ENCODE measurements at regions not wholly inside any gene's neighbourhood (a gene's known extent, or its start where the extent isn't known, plus 50 kb on each side); places are given as distances from the start of the nearest gene placed in this dataset.

DNA sequence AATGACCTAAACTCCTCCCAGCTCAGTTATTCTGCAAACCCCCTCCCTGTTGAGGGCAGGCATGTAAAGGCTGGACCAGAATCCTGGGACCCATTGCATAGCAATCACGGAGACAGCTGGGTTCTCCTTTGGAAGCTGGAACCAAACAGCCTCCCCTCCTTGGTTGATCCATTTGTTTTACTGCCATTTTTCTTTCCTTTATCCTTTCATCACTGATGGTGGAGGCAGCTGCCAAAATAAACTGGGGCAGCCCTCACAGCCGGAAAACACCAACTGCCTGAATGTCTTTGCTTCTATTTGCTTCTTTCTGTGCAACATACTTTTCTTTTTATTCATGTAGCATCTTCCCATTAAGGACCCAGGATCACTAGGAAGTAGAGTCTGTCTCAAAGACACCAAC lies 150.0 kb upstream of the SYT13 start:
- H3K9me3 Mint-ChIP-seq = peaks cover 10% of the 10 kb centered on the region
- H3K4me3 Mint-ChIP-seq = no peak overlapping the region
- peaks cover 24% of the 10 kb centered on the region for H3K27me3 Mint-ChIP-seq
- H3K27ac Mint-ChIP-seq = no peak overlapping the region
- DNase-seq = no peak
- H3K4me1 Mint-ChIP-seq (ENCODE audit: low read depth) = no peaks in the 10 kb centered on the region
- no peaks in the 10 kb centered on the region for H3K36me3 Mint-ChIP-seq (ENCODE audit: low read depth)

DNA sequence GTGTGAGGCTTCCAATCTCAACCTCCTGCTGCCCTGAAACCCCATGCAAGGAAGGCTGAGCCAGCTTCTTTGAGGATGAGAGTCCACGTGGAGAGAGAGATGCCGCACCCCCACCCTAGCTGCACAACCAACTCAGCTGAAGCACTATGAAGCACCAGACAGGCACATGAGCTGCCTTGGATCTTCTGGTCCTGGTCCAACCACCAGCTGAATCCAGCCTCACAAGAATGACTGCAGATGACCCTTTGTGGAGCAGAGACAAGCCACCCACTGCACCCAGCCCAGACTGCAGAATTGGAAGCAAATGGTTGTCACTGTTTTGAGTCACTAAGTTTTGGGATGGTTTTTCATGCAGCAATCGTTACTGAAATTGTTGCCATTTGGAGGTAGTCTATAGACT lies 149.6 kb upstream of the SYT13 start:
- Mint-ChIP-seq H3K9me3 (peaks cover 10% of the 10 kb centered on the region), H3K36me3 (ENCODE audit: low read depth) (no peaks in the 10 kb centered on the region), H3K4me3 (no peak overlapping the region)

DNA sequence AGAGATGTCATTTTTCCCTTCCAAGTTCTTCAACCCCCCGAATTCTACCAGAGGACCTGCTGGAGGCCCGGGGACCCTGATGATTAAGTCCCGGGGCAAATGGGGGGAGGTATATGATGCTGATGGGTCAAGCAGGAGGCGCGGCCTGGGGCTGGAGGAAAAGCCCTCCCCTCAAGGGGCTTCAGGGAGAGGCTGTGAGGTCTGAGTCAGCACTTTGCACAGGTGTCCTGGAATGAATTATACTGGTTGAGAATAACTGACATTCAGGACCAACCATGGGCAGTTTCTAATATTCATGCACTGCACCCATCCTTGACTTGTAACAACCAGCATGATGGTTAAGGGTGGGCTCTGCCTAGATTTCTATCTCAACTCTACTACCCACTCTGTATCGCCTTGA lies 146.8 kb upstream of the SYT13 start:
- Mint-ChIP-seq H3K4me3 (no peak overlapping the region), H3K4me1 (ENCODE audit: low read depth) (no peaks in the 10 kb centered on the region), H3K27ac (no peak overlapping the region), H3K36me3 (ENCODE audit: low read depth) (no peaks in the 10 kb centered on the region), H3K27me3 (peaks cover 23% of the 10 kb centered on the region), H3K9me3 (no peaks in the 10 kb centered on the region)
- DNase-seq = no peak

More for the DNA sequence above, 149.6 kb upstream of the SYT13 start:
- Mint-ChIP-seq H3K27ac (no peak overlapping the region), H3K27me3 (peaks cover 20% of the 10 kb centered on the region), H3K4me1 (ENCODE audit: low read depth) (no peaks in the 10 kb centered on the region)
- DNase-seq = no peak

- Mint-ChIP-seq H3K4me1 (ENCODE audit: low read depth) (no peaks in the 10 kb centered on the region), H3K27me3 (peaks cover 24% of the 10 kb centered on the region), H3K27ac (no peak overlapping the region), H3K4me3 (no peak overlapping the region), H3K9me3 (no peaks in the 10 kb centered on the region), H3K36me3 (ENCODE audit: low read depth) (no peaks in the 10 kb centered on the region)
- no peak for DNase-seq
These were observed 146.0 kb upstream of the SYT13 start for GRCh38 chr11:45432100-45432499.

DNA sequence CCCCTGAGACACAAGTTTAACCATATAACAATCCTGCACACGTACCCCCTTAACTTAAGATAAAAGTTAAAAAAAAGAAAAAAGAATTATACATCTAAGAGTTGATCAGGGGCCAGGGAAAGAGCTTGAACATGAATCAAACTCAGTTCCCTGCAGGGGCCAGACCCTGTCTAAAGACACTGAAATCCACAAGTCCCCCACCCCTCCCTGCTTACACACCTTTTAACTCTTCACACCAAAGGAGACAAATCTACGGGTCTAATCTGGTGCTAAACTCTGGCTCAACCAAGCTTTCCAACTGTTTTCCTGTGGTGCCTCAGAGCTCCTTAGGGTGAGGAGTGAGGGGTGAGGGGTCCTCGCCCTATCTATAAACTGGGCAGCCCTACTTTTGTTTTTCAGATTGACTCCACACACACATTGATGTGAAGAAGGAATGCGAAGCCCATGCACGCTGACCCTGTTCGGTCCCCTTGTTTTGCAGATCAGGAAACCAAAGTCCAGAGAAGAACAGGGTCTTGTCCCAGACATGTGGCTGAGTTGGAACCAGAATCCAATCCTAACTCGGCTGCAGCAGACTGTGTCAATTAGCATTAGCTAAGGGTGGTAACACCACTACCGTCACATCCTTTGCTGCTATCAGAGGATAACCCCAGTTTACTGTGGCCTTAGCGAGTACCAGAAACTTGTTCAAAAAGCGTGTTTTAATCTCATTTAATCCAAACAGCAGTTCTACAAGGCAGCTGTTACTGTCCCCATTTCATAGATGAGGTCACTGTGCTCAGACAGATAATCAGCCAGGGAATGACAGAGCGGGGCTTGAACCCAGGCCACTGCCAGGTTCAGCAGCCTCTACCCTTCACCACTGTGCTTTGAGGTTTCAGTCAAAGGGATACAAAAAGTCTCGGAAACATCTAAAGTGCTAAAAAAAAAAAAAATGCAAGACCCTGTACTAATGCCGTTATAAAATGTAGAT lies 145.2 kb upstream of the SYT13 start:
- peaks cover 26% of the 10 kb centered on the region for H3K27me3 Mint-ChIP-seq
- H3K27ac Mint-ChIP-seq = no peak overlapping the region

DNA sequence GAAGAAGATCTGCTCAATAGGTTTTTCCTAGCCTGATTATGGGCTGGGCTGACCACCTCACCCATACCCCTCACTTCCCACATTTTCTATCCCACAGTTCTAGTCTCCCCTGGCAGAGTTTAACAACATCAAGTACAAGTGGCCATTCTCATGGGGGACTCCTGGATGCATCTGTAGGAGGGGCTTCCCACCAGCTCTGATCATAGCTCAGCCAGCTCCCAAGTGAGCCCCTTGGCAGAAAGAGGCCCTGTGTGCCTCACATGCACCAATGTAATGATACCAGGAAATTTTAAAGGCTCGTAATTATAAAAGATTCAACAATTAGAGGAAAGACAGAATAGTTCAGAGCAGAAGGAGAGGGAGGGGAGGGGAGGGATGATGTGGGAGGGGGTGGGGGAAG lies 144.2 kb upstream of the SYT13 start:
- Mint-ChIP-seq H3K27ac (no peak overlapping the region), H3K4me3 (no peak overlapping the region), H3K9me3 (no peaks in the 10 kb centered on the region), H3K4me1 (ENCODE audit: low read depth) (no peaks in the 10 kb centered on the region), H3K36me3 (ENCODE audit: low read depth) (no peaks in the 10 kb centered on the region), H3K27me3 (peaks cover 21% of the 10 kb centered on the region)
- DNase-seq = no peak

More for the DNA sequence above, 145.2 kb upstream of the SYT13 start:
- Mint-ChIP-seq H3K4me1 (ENCODE audit: low read depth) (no peaks in the 10 kb centered on the region), H3K9me3 (no peaks in the 10 kb centered on the region), H3K36me3 (ENCODE audit: low read depth) (no peaks in the 10 kb centered on the region), H3K4me3 (no peak overlapping the region)
- no peak for DNase-seq

DNA sequence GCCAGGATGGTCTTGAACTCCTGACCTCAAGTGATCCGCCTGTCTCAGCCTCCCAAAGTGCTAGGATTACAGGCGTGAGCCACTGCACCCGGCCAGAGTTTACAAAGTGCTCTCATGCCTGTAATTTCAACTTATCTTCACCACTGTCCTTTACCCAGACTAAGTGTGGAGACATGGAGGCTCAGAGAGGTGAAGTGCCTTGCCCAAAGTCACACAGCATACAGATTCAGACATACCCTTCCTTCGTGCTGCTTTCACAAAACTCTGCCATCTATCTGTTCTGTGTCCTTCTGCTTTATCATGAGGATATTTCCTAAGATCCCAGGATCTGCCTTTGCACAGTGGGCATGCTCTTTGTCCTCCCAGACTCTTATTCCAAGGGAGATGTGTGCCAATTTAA lies 143.6 kb upstream of the SYT13 start:
- peaks cover 21% of the 10 kb centered on the region for H3K27me3 Mint-ChIP-seq
- DNase-seq = no peak
- no peaks in the 10 kb centered on the region for H3K4me1 Mint-ChIP-seq (ENCODE audit: low read depth)
- no peak overlapping the region for H3K27ac Mint-ChIP-seq
- H3K4me3 Mint-ChIP-seq = no peak overlapping the region
- no peaks in the 10 kb centered on the region for H3K9me3 Mint-ChIP-seq
- no peaks in the 10 kb centered on the region for H3K36me3 Mint-ChIP-seq (ENCODE audit: low read depth)

GRCh38 chr11:45428541-45429230 lies 142.5 kb upstream of the SYT13 start:
- H3K36me3 Mint-ChIP-seq (ENCODE audit: low read depth) = no peaks in the 10 kb centered on the region
- H3K27me3 Mint-ChIP-seq = peaks cover 19% of the 10 kb centered on the region

GRCh38 chr11:45428116-45428515 lies 142.0 kb upstream of the SYT13 start:
- Mint-ChIP-seq H3K4me3 (no peak overlapping the region), H3K36me3 (ENCODE audit: low read depth) (no peaks in the 10 kb centered on the region), H3K27me3 (peaks cover 19% of the 10 kb centered on the region), H3K9me3 (no peaks in the 10 kb centered on the region), H3K27ac (no peak overlapping the region), H3K4me1 (ENCODE audit: low read depth) (no peaks in the 10 kb centered on the region)
- DNase-seq = no peak

More at GRCh38 chr11:45428541-45429230, 142.5 kb upstream of the SYT13 start:
- Mint-ChIP-seq H3K4me3 (no peak overlapping the region), H3K9me3 (no peaks in the 10 kb centered on the region), H3K4me1 (ENCODE audit: low read depth) (no peaks in the 10 kb centered on the region), H3K27ac (no peak overlapping the region)
- DNase-seq = no peak

DNA sequence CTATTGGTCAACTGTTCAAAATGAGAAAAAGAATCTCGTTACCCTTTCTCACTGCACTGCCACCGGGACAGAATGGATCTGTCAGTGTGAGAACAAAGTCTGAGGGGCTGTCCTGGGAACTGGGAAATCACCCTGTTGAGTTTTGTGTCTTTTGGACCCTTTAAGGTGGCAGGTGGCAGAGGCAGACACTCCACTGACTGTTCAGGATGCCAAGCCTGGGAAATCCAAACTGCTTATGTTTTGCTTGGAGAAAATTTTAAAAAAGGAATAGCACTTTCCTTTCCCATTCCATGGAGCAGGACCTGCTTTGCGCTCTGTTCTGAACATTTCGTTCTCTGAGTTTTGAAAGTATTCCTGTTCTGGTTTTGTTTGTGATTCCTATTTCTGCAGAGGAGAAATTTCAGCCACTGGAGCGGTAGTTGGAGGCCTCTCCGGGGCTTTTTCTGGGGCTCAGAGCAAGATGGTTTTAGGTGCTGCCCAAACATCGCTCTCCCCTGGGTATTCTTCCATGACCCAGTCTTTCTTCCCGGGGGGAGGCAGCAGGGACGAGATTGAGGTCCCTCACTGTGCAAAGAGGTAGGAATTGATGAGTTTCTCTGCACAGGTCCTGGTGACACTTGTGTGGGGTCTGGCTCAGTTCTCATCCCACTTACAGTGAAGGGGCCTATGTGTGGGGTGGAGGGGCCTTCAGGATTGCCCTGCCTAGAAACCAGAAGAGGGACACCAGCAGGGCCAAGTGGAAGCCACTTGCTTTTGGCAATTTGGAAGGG lies 138.5 kb upstream of the SYT13 start:
- H3K4me1 Mint-ChIP-seq (ENCODE audit: low read depth) = no peaks in the 10 kb centered on the region
- H3K27ac Mint-ChIP-seq = no peak overlapping the region
- no peak for DNase-seq
- H3K27me3 Mint-ChIP-seq = peaks cover 29% of the 10 kb centered on the region
- no peak overlapping the region for H3K4me3 Mint-ChIP-seq
- H3K36me3 Mint-ChIP-seq (ENCODE audit: low read depth) = no peaks in the 10 kb centered on the region
- no peaks in the 10 kb centered on the region for H3K9me3 Mint-ChIP-seq

- no peak overlapping the region for H3K4me3 Mint-ChIP-seq
- no peaks in the 10 kb centered on the region for H3K9me3 Mint-ChIP-seq
- H3K36me3 Mint-ChIP-seq (ENCODE audit: low read depth) = no peaks in the 10 kb centered on the region
- H3K27me3 Mint-ChIP-seq = peaks cover 29% of the 10 kb centered on the region
- no peaks in the 10 kb centered on the region for H3K4me1 Mint-ChIP-seq (ENCODE audit: low read depth)
- H3K27ac Mint-ChIP-seq = no peak overlapping the region
- no peak for DNase-seq
These were observed 137.5 kb upstream of the SYT13 start for GRCh38 chr11:45423475-45424120.

- Mint-ChIP-seq H3K27me3 (peaks cover 30% of the 10 kb centered on the region), H3K27ac (no peak overlapping the region), H3K36me3 (ENCODE audit: low read depth) (no peaks in the 10 kb centered on the region), H3K4me1 (ENCODE audit: low read depth) (no peaks in the 10 kb centered on the region), H3K4me3 (no peak overlapping the region), H3K9me3 (no peaks in the 10 kb centered on the region)
- DNase-seq = no peak
These were observed 136.9 kb upstream of the SYT13 start for GRCh38 chr11:45423036-45423435.

DNA sequence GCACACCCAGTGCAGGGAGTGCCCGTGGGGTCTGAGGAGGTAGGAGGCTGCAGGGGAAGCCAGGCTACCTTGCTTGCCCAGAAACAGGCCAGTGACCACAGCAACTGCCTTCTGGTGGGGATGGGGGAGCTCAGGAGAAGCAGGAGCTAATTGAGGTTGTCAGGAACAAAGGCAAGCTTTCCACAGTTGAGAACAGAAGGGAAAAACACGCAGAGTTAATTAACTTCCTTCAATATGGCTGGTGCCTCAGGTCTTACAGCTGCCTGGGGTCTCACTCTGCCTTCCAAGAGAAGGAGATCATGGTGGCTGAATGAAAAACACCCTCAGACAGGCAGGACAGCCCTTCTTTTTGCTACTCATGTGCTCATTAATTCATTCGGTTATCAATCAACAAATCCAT lies 127.9 kb upstream of the SYT13 start:
- Mint-ChIP-seq H3K4me3 (no peak overlapping the region), H3K36me3 (ENCODE audit: low read depth) (no peaks in the 10 kb centered on the region), H3K27ac (no peak overlapping the region), H3K9me3 (no peaks in the 10 kb centered on the region), H3K27me3 (peaks cover 41% of the 10 kb centered on the region), H3K4me1 (ENCODE audit: low read depth) (no peaks in the 10 kb centered on the region)
- DNase-seq = no peak

DNA sequence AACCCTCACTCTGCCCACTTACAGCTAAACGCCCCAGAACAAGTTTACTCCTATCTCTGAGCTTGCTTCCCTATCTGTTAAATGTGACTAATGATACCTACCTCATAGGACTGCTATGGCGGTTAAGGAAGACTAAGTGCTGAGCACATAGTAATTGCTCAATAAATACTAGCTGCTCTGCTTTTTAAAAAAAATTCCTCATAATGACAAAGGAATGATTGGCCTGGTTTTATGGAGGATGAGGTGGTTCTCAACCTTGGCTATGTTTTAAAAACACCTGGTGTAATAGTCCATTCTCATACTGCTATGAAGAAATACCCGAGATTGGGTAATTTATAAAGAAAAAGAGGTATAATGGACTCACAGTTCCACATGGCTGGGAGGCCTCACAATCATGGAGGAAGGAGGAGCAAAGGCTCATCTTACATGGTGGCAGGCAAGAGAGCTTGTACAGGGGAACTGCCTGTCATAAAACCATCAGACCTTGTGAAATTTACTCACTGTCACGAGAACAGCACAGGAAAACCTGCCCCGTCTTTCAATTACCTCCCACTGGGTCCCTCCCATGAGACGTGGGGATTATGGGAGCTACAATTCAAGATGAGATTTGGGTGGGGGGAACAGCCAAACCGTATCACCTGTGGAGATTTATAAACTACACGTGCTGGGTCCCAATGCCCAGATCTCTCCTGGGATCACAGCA lies 127.2 kb upstream of the SYT13 start:
- H3K36me3 Mint-ChIP-seq (ENCODE audit: low read depth) = no peaks in the 10 kb centered on the region
- H3K27ac Mint-ChIP-seq = no peak overlapping the region
- no peaks in the 10 kb centered on the region for H3K4me1 Mint-ChIP-seq (ENCODE audit: low read depth)
- H3K4me3 Mint-ChIP-seq = no peak overlapping the region
- H3K9me3 Mint-ChIP-seq = no peaks in the 10 kb centered on the region
- no peak for DNase-seq
- peaks cover 39% of the 10 kb centered on the region for H3K27me3 Mint-ChIP-seq

Data from activated T-cell treated with anti-CD3 and anti-CD28 coated beads, Interleukin-2, amount 50 U/mL, for 24 hours (primary cell).